ENCODE measurements at regions not wholly inside any gene's neighbourhood (a gene's known extent, or its start where the extent isn't known, plus 50 kb on each side); places are given as distances from the start of the nearest gene placed in this dataset.

DNA sequence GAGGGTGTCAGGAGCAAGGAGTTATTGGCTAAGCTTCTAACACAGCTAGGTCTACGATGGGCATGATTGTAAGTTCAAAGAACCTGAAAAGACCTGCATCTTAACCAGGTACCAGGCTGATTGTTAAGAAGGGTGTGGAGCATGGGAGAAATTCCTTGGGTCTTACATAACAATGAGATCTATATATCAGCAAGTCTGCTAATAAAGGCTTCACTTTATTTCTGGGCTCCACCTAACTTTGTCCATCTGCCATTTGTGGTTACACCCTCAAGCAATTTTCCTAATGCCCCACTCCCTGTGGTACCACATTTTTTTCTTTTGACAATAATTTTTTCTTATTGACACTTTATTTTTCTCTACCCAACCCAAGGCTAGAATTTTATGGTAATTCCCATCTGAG, 223.5 kb upstream of the JAG1 start:
- Histone ChIP-seq H3K9me3 (ENCODE audit: insufficient read depth, low read depth, low read length) (no peaks in the 10 kb centered on the region), H3K36me3 (ENCODE audit: insufficient read depth, low read length) (no peaks in the 10 kb centered on the region), H3K4me2 (ENCODE audit: low read length) (no peak overlapping the region), H3K79me2 (ENCODE audit: insufficient read depth, low read length) (no peaks in the 10 kb centered on the region), H3K4me3 (ENCODE audit: insufficient read depth, low read depth, low read length) (no peak overlapping the region), H3K27ac (ENCODE audit: low read depth, low read length) (no peak overlapping the region), H3K27me3 (ENCODE audit: insufficient read depth, low read length) (no peaks in the 10 kb centered on the region), H2AFZ (ENCODE audit: low read depth, low read length) (no peak overlapping the region), H4K20me1 (ENCODE audit: insufficient read depth, low read length) (no peaks in the 10 kb centered on the region), H3K4me1 (ENCODE audit: insufficient read depth, low read length) (no peaks in the 10 kb centered on the region), H3K9ac (ENCODE audit: low read length) (no peak overlapping the region)
- Mint-ChIP-seq H3K27ac (ENCODE audit: unreplicated experiment) (no peak overlapping the region), H3K27me3 (ENCODE audit: low read depth, unreplicated experiment) (no peaks in the 10 kb centered on the region), H3K4me3 (ENCODE audit: unreplicated experiment) (no peak overlapping the region), H3K4me1 (ENCODE audit: low read depth, unreplicated experiment) (peaks cover 7% of the 10 kb centered on the region), H3K9me3 (ENCODE audit: unreplicated experiment) (peaks cover 2% of the 10 kb centered on the region), H3K36me3 (ENCODE audit: low read depth, unreplicated experiment) (no peaks in the 10 kb centered on the region)
- DNase-seq (ENCODE audit: low read depth) (no peak), FAIRE-seq (no peak)
- TF ChIP-seq EZH2 (IDR thresholded peaks at IDR 0.05; ENCODE audit: insufficient read depth, low read length), result no peak
- TF ChIP-seq, protein P1, sequence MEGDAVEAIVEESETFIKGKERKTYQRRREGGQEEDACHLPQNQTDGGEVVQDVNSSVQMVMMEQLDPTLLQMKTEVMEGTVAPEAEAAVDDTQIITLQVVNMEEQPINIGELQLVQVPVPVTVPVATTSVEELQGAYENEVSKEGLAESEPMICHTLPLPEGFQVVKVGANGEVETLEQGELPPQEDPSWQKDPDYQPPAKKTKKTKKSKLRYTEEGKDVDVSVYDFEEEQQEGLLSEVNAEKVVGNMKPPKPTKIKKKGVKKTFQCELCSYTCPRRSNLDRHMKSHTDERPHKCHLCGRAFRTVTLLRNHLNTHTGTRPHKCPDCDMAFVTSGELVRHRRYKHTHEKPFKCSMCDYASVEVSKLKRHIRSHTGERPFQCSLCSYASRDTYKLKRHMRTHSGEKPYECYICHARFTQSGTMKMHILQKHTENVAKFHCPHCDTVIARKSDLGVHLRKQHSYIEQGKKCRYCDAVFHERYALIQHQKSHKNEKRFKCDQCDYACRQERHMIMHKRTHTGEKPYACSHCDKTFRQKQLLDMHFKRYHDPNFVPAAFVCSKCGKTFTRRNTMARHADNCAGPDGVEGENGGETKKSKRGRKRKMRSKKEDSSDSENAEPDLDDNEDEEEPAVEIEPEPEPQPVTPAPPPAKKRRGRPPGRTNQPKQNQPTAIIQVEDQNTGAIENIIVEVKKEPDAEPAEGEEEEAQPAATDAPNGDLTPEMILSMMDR (IDR thresholded peaks at IDR 0.05; ENCODE audit: insufficient read depth, low read depth, low read length), result no peak

DNA sequence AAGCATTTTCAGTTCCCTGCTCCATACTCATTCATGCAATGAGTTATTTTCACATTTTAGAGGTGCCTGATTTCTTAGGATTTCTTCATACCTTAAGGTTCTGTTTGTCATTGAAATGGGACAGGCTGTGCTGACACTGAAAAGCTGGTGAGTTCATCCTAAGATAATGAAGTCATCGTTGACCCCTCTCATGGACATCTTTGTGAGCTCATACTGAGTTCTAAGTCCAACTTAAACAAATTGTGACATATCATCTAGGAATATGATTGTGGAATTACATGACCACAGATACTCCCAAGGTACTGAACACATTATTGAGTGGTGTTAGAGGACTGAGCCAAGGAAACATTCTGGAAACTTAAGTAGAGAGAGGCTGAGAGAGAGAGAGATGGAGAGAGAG, 224.8 kb upstream of the JAG1 start:
- Histone ChIP-seq H2AFZ (ENCODE audit: low read depth, low read length) (no peak overlapping the region), H3K4me1 (ENCODE audit: insufficient read depth, low read length) (no peaks in the 10 kb centered on the region), H3K79me2 (ENCODE audit: insufficient read depth, low read length) (no peaks in the 10 kb centered on the region), H3K9me3 (ENCODE audit: insufficient read depth, low read depth, low read length) (no peaks in the 10 kb centered on the region), H3K4me3 (ENCODE audit: insufficient read depth, low read depth, low read length) (no peak overlapping the region), H3K27ac (ENCODE audit: low read depth, low read length) (no peak overlapping the region), H3K4me2 (ENCODE audit: low read length) (no peak overlapping the region), H4K20me1 (ENCODE audit: insufficient read depth, low read length) (no peaks in the 10 kb centered on the region), H3K9ac (ENCODE audit: low read length) (no peak overlapping the region), H3K36me3 (ENCODE audit: insufficient read depth, low read length) (no peaks in the 10 kb centered on the region), H3K27me3 (ENCODE audit: insufficient read depth, low read length) (no peaks in the 10 kb centered on the region)
- FAIRE-seq, result no peak
- H3K4me1 Mint-ChIP-seq (ENCODE audit: low read depth, unreplicated experiment), result peaks cover 16% of the 10 kb centered on the region
- H3K4me3 Mint-ChIP-seq (ENCODE audit: unreplicated experiment), result no peak overlapping the region
- TF ChIP-seq EZH2 (IDR thresholded peaks at IDR 0.05; ENCODE audit: insufficient read depth, low read length), result no peak
- TF ChIP-seq, protein P1 (IDR thresholded peaks at IDR 0.05; ENCODE audit: insufficient read depth, low read depth, low read length), result no peak
- DNase-seq (ENCODE audit: low read depth), result no peak
- H3K27ac Mint-ChIP-seq (ENCODE audit: unreplicated experiment), result no peak overlapping the region
- H3K36me3 Mint-ChIP-seq (ENCODE audit: low read depth, unreplicated experiment), result no peaks in the 10 kb centered on the region
- H3K27me3 Mint-ChIP-seq (ENCODE audit: low read depth, unreplicated experiment), result no peaks in the 10 kb centered on the region
- H3K9me3 Mint-ChIP-seq (ENCODE audit: unreplicated experiment), result peaks cover 2% of the 10 kb centered on the region

DNA sequence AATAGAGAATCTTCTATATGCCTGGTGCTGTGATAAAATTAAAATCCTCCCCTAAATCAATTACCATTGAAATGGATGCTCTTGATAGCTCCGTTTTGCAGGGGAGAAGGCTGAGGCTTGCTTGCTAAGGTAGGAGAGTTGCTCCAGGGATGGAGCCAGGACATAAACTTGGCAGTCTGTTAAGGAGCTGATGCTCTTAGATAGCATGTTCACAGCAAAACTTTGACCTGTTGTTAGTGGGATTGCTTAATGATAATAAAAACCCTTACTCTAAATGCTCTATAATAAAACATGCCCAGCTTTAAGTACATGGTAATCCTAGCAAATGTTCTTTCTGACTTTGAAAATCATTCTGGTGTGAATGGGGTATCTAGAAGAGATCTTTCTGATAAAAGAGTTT, 228.4 kb upstream of the JAG1 start:
- no peak overlapping the region for H3K4me2 ChIP-seq (ENCODE audit: low read length)
- TF ChIP-seq, protein P1 (IDR thresholded peaks at IDR 0.05; ENCODE audit: insufficient read depth, low read depth, low read length), result no peak
- no peak for TF ChIP-seq EZH2 (IDR thresholded peaks at IDR 0.05; ENCODE audit: insufficient read depth, low read length)
- no peaks in the 10 kb centered on the region for H3K36me3 ChIP-seq (ENCODE audit: insufficient read depth, low read length)
- H3K9me3 ChIP-seq (ENCODE audit: insufficient read depth, low read depth, low read length), result no peaks in the 10 kb centered on the region
- no peak overlapping the region for H2AFZ ChIP-seq (ENCODE audit: low read depth, low read length)
- H3K27ac ChIP-seq (ENCODE audit: low read depth, low read length), result no peak overlapping the region
- FAIRE-seq (no peak), DNase-seq (ENCODE audit: low read depth) (no peak)
- Mint-ChIP-seq H3K9me3 (ENCODE audit: unreplicated experiment) (no peaks in the 10 kb centered on the region), H3K4me1 (ENCODE audit: low read depth, unreplicated experiment) (peaks cover 22% of the 10 kb centered on the region), H3K36me3 (ENCODE audit: low read depth, unreplicated experiment) (no peaks in the 10 kb centered on the region), H3K27me3 (ENCODE audit: low read depth, unreplicated experiment) (no peaks in the 10 kb centered on the region), H3K27ac (ENCODE audit: unreplicated experiment) (peak overlapping the region; percentile 82), H3K4me3 (ENCODE audit: unreplicated experiment) (no peak overlapping the region)
- no peaks in the 10 kb centered on the region for H3K27me3 ChIP-seq (ENCODE audit: insufficient read depth, low read length)
- H3K4me1 ChIP-seq (ENCODE audit: insufficient read depth, low read length), result no peaks in the 10 kb centered on the region
- H3K79me2 ChIP-seq (ENCODE audit: insufficient read depth, low read length), result no peaks in the 10 kb centered on the region
- no peak overlapping the region for H3K9ac ChIP-seq (ENCODE audit: low read length)
- no peaks in the 10 kb centered on the region for H4K20me1 ChIP-seq (ENCODE audit: insufficient read depth, low read length)
- H3K4me3 ChIP-seq (ENCODE audit: insufficient read depth, low read depth, low read length), result no peak overlapping the region
